Smooth muscle cell (in vitro differentiated cells): ENCODE measurements at regions not wholly inside any gene's neighbourhood (a gene's known extent, or its start where the extent isn't known, plus 50 kb on each side); places are given as distances from the start of the nearest gene placed in this dataset.
A peak's percentile ranks its signal among the peaks of the same experiment; 100 is the strongest.

Experiments used
- DNase-seq: peaks from one replicate; lab custom pipeline; 2025; ENCODE audit not compliant: unreplicated experiment; lab: John Stamatoyannopoulos, UW
- H2AFZ ChIP-seq: fragments of 200-600 bp; sonication (generic); 2 replicates; pipeline ENCODE4 v1.6.0; 2016; ENCODE audit warnings: antibody characterized with exemption, low read depth, mild to moderate bottlenecking
- H3F3A ChIP-seq: fragments of 200-600 bp; sonication (generic); 2 replicates; pipeline ENCODE4 v1.6.0; 2017; ENCODE audit warnings: antibody characterized with exemption, low read depth
- H3K27ac ChIP-seq: fragments of 200-600 bp; sonication (generic); 2 replicates; pipeline ENCODE4 v1.5.1; 2016; ENCODE audit warnings: low read depth, mild to moderate bottlenecking
- H3K27me3 ChIP-seq: fragments of 200-600 bp; sonication (generic); 2 replicates; pipeline ENCODE4 v1.6.1; 2016; ENCODE audit warnings: low read depth, mild to moderate bottlenecking
- H3K36me3 ChIP-seq: fragments of 200-600 bp; sonication (generic); 2 replicates; pipeline ENCODE4 v1.5.1; 2016; ENCODE audit warnings: low read depth
- H3K4me1 ChIP-seq: fragments of 200-600 bp; sonication (generic); 2 replicates; pipeline ENCODE4 v1.5.1; 2016; ENCODE audit warnings: low read depth
- H3K4me2 ChIP-seq: fragments of 200-600 bp; sonication (generic); 2 replicates; pipeline ENCODE4 v1.6.0; 2016; ENCODE audit warnings: mild to moderate bottlenecking
- H3K4me3 ChIP-seq: fragments of 200-600 bp; sonication (generic); 2 replicates; pipeline ENCODE4 v1.5.1; 2016; ENCODE audit warnings: mild to moderate bottlenecking
- H3K79me2 ChIP-seq: fragments of 200-600 bp; sonication (generic); 2 replicates; pipeline ENCODE4 v1.6.0; 2016; ENCODE audit warnings: low read depth, mild to moderate bottlenecking
- H3K9ac ChIP-seq: fragments of 200-600 bp; sonication (generic); 2 replicates; pipeline ENCODE4 v1.6.0; 2016; ENCODE audit warnings: low read depth
- H3K9me3 ChIP-seq: fragments of 200-600 bp; sonication (generic); replicated peaks from 2 replicates; pipeline ENCODE4 v1.5.1; 2016; ENCODE audit warnings: low read depth
- H4K20me1 ChIP-seq: fragments of 200-600 bp; sonication (generic); 2 replicates; pipeline ENCODE4 v1.6.0; 2016; ENCODE audit warnings: low read depth
- CTCF ChIP-seq: fragments of 200-600 bp; sonication (generic); IDR thresholded peaks from 2 replicates; pipeline ENCODE4 v1.5.1; 2017; ENCODE audit warnings: borderline replicate concordance, mild to moderate bottlenecking, antibody characterized with exemption; ENCODE audit not compliant: insufficient read depth, poor library complexity, severe bottlenecking
- WGBS: methylation state at CpG from one replicate; pipeline ENCODE4 v1.1.7; 2016; ENCODE audit warnings: low lambda C conversion rate; 5-methylcytosine and 5-hydroxymethylcytosine counted together

- H3K4me3 ChIP-seq: no peak overlapping the region
- WGBS: 71% methylated on average over 4 of the region's 4 CpGs
- no peak for TF ChIP-seq CTCF
Measured at GRCh38 chr6:137696765-137697164, 170.3 kb upstream of the TNFAIP3 start.

GRCh38 chr6:137697267-137697938, 169.7 kb upstream of the TNFAIP3 start:
- H3K9me3 ChIP-seq: no peaks in the 10 kb centered on the region
- peak overlapping the region; percentile 51 for H3K27ac ChIP-seq
- no peak for DNase-seq
- no peaks in the 10 kb centered on the region for H3K79me2 ChIP-seq
- H3K4me2 ChIP-seq: peak overlapping the region; percentile 14
- peaks cover 25% of the 10 kb centered on the region for H3K4me1 ChIP-seq
- TF ChIP-seq CTCF: no peak
- H3K27me3 ChIP-seq: no peaks in the 10 kb centered on the region
- H3K4me3 ChIP-seq: no peak overlapping the region
- no peaks in the 10 kb centered on the region for H3K36me3 ChIP-seq
- no peak overlapping the region for H3K9ac ChIP-seq
- H3F3A ChIP-seq: peaks cover 19% of the 10 kb centered on the region
- H2AFZ ChIP-seq: no peak overlapping the region
- 3% methylated on average over 2 of the region's 2 CpGs for WGBS
- no peaks in the 10 kb centered on the region for H4K20me1 ChIP-seq

More at GRCh38 chr6:137696765-137697164, 170.3 kb upstream of the TNFAIP3 start:
- Histone ChIP-seq H2AFZ (no peak overlapping the region), H3K27ac (peak overlapping the region; percentile 51), H3F3A (peaks cover 19% of the 10 kb centered on the region), H3K36me3 (no peaks in the 10 kb centered on the region), H3K9ac (no peak overlapping the region), H3K79me2 (no peaks in the 10 kb centered on the region), H3K9me3 (no peaks in the 10 kb centered on the region), H4K20me1 (no peaks in the 10 kb centered on the region), H3K4me1 (peaks cover 25% of the 10 kb centered on the region), H3K4me2 (peak overlapping the region; percentile 14), H3K27me3 (no peaks in the 10 kb centered on the region)
- DNase-seq: no peak

- no peak overlapping the region for H2AFZ ChIP-seq
Measured at GRCh38 chr6:137698636-137699030, 168.4 kb upstream of the TNFAIP3 start.

More at GRCh38 chr6:137698636-137699030, 168.4 kb upstream of the TNFAIP3 start:
- Histone ChIP-seq H3K4me1 (peaks cover 25% of the 10 kb centered on the region), H4K20me1 (no peaks in the 10 kb centered on the region), H3K4me3 (no peak overlapping the region), H3K9ac (no peak overlapping the region), H3K27me3 (no peaks in the 10 kb centered on the region), H3K36me3 (no peaks in the 10 kb centered on the region), H3K27ac (peak overlapping the region; percentile 51), H3K9me3 (no peaks in the 10 kb centered on the region), H3K4me2 (peak overlapping the region; percentile 52), H3K79me2 (no peaks in the 10 kb centered on the region), H3F3A (peaks cover 19% of the 10 kb centered on the region)
- TF ChIP-seq CTCF: no peak
- 38% methylated on average over 3 of the region's 3 CpGs for WGBS
- DNase-seq: no peak
